ENCODE measurements at regions not wholly inside any gene's neighbourhood (a gene's known extent, or its start where the extent isn't known, plus 50 kb on each side); places are given as distances from the start of the nearest gene placed in this dataset.

DNA sequence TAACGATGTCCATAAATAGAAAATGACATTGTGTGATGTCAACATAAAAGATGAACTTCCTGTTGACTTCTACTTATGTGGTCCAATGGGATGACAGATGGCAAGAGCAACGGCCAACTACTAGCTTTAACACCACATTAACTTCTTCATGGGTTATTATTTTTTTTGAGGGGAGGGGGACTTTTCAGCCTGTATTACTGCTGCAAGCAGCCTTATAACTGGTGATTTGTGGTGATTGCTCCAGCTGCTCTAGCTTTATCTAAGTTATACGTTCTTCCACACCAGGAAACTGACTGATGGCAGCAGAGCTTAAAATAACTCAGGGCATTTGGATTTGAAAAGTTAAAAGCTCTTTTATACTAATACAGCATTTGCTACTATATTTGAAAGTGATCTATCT is 228.8 kb upstream of the B3GALT2 start:
- Histone ChIP-seq H3K27me3 (ENCODE audit: control insufficient read depth, low read length) (no peaks in the 10 kb centered on the region), H3K27ac (ENCODE audit: low read depth, low read length) (no peak overlapping the region), H3K79me2 (ENCODE audit: control insufficient read depth, low read length) (no peaks in the 10 kb centered on the region), H3F3A (ENCODE audit: control insufficient read depth, insufficient read depth) (no peaks in the 10 kb centered on the region), H3K9me2 (replicated peaks; ENCODE audit: control insufficient read depth, low read length) (no peaks in the 10 kb centered on the region), H4K20me1 (ENCODE audit: control insufficient read depth, insufficient read depth, low read depth, low read length) (no peaks in the 10 kb centered on the region), H3K4me1 (ENCODE audit: control insufficient read depth, low read length) (no peaks in the 10 kb centered on the region), H3K4me3 (ENCODE audit: low read length) (no peak overlapping the region), H3K9me3 (ENCODE audit: control insufficient read depth, insufficient read depth, low read length) (no peaks in the 10 kb centered on the region), H3K36me3 (ENCODE audit: control insufficient read depth, low read length) (no peaks in the 10 kb centered on the region), H3K4me2 (ENCODE audit: low read length) (no peak overlapping the region)
- TF ChIP-seq EZH2phosphoT487 (IDR thresholded peaks at IDR 0.05; ENCODE audit: borderline replicate concordance, low read length) = no peak
- TF ChIP-seq, protein P1, sequence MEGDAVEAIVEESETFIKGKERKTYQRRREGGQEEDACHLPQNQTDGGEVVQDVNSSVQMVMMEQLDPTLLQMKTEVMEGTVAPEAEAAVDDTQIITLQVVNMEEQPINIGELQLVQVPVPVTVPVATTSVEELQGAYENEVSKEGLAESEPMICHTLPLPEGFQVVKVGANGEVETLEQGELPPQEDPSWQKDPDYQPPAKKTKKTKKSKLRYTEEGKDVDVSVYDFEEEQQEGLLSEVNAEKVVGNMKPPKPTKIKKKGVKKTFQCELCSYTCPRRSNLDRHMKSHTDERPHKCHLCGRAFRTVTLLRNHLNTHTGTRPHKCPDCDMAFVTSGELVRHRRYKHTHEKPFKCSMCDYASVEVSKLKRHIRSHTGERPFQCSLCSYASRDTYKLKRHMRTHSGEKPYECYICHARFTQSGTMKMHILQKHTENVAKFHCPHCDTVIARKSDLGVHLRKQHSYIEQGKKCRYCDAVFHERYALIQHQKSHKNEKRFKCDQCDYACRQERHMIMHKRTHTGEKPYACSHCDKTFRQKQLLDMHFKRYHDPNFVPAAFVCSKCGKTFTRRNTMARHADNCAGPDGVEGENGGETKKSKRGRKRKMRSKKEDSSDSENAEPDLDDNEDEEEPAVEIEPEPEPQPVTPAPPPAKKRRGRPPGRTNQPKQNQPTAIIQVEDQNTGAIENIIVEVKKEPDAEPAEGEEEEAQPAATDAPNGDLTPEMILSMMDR (IDR thresholded peaks at IDR 0.05; ENCODE audit: low read depth, low read length, poor library complexity, severe bottlenecking) = no peak

DNA sequence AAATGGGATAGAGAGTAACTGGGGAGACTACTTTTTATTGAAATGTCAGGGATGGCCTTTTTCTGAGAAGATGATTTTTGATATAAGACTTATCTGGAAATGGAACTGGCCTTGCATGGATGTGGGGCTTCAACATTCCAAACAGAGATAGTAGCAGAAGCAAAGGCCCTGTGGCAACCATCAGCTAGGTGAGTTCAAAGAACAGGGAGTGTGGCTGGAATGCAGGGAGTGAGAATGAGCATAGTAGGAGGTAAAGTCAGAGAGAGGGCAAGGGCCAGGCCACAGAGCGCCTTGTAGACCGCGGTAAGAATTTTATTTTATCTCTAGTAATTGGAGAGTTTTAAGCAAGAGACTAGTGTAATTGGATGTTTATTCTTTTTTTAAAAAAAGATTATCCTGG is 227.0 kb upstream of the B3GALT2 start:
- no peaks in the 10 kb centered on the region for H3K79me2 ChIP-seq (ENCODE audit: control insufficient read depth, low read length)
- H3K27ac ChIP-seq (ENCODE audit: low read depth, low read length) = no peak overlapping the region
- H3K27me3 ChIP-seq (ENCODE audit: control insufficient read depth, low read length) = no peaks in the 10 kb centered on the region
- no peaks in the 10 kb centered on the region for H4K20me1 ChIP-seq (ENCODE audit: control insufficient read depth, insufficient read depth, low read depth, low read length)
- H3K9me3 ChIP-seq (ENCODE audit: control insufficient read depth, insufficient read depth, low read length) = no peaks in the 10 kb centered on the region
- no peaks in the 10 kb centered on the region for H3K36me3 ChIP-seq (ENCODE audit: control insufficient read depth, low read length)
- H3K9me2 ChIP-seq (replicated peaks; ENCODE audit: control insufficient read depth, low read length) = no peaks in the 10 kb centered on the region
- no peak overlapping the region for H3K4me3 ChIP-seq (ENCODE audit: low read length)
- H3K4me2 ChIP-seq (ENCODE audit: low read length) = no peak overlapping the region
- H3K4me1 ChIP-seq (ENCODE audit: control insufficient read depth, low read length) = no peaks in the 10 kb centered on the region
- no peak for TF ChIP-seq EZH2phosphoT487 (IDR thresholded peaks at IDR 0.05; ENCODE audit: borderline replicate concordance, low read length)
- TF ChIP-seq, protein P1 (IDR thresholded peaks at IDR 0.05; ENCODE audit: low read depth, low read length, poor library complexity, severe bottlenecking) = no peak
- H3F3A ChIP-seq (ENCODE audit: control insufficient read depth, insufficient read depth) = no peaks in the 10 kb centered on the region

DNA sequence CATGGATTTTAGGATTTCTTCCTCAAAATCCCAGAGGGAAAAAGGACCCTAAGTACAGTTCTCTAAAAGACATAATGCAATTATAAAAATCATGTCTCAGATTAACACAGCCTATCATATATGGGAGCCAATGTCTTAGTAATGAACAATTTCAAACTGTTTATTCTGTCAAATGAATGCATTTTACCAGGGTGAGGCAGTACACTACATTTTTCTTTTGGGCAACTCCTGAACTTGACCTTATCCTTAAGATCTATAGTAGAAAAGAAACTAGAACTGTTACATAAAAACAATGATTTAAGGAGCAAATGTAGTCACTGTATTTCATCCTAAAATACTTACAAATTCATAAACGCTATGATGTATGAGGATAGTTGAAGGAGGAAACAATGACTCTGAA is 226.3 kb upstream of the B3GALT2 start:
- Histone ChIP-seq H3K9me2 (replicated peaks; ENCODE audit: control insufficient read depth, low read length) (no peaks in the 10 kb centered on the region), H3K79me2 (ENCODE audit: control insufficient read depth, low read length) (no peaks in the 10 kb centered on the region)
- TF ChIP-seq, protein P1 (IDR thresholded peaks at IDR 0.05; ENCODE audit: low read depth, low read length, poor library complexity, severe bottlenecking) = no peak
- no peak for TF ChIP-seq EZH2phosphoT487 (IDR thresholded peaks at IDR 0.05; ENCODE audit: borderline replicate concordance, low read length)

DNA sequence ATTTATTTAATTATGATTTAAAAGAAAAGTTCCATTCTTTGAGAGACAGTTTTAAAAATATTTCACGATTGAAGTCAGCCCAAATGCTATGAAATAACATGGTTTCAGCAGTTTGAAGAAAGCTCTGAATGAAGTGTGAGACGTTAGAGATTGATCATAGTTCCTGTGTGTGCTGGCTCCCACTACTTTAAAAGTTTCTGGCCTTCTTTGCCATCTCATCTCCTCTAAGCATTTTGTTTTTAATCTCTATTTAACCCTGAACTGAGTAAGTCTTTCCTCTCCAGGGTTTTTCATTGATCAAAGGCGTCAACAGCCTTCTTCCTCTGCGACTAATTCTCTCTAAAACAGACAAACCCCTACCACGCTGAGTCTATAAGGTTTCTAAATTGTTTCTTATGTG is 225.3 kb upstream of the B3GALT2 start:
- no peaks in the 10 kb centered on the region for H3F3A ChIP-seq (ENCODE audit: control insufficient read depth, insufficient read depth)
- no peak for TF ChIP-seq EZH2phosphoT487 (IDR thresholded peaks at IDR 0.05; ENCODE audit: borderline replicate concordance, low read length)
- TF ChIP-seq, protein P1 (IDR thresholded peaks at IDR 0.05; ENCODE audit: low read depth, low read length, poor library complexity, severe bottlenecking) = no peak
- no peak overlapping the region for H3K27ac ChIP-seq (ENCODE audit: low read depth, low read length)

More for the DNA sequence above, 226.3 kb upstream of the B3GALT2 start:
- Histone ChIP-seq H3K27ac (ENCODE audit: low read depth, low read length) (no peak overlapping the region), H3K4me2 (ENCODE audit: low read length) (no peak overlapping the region), H3K36me3 (ENCODE audit: control insufficient read depth, low read length) (no peaks in the 10 kb centered on the region), H3K4me1 (ENCODE audit: control insufficient read depth, low read length) (no peaks in the 10 kb centered on the region), H3K4me3 (ENCODE audit: low read length) (no peak overlapping the region), H4K20me1 (ENCODE audit: control insufficient read depth, insufficient read depth, low read depth, low read length) (no peaks in the 10 kb centered on the region), H3K9me3 (ENCODE audit: control insufficient read depth, insufficient read depth, low read length) (no peaks in the 10 kb centered on the region), H3K27me3 (ENCODE audit: control insufficient read depth, low read length) (no peaks in the 10 kb centered on the region), H3F3A (ENCODE audit: control insufficient read depth, insufficient read depth) (no peaks in the 10 kb centered on the region)

More for the DNA sequence above, 225.3 kb upstream of the B3GALT2 start:
- no peak overlapping the region for H3K4me3 ChIP-seq (ENCODE audit: low read length)
- no peaks in the 10 kb centered on the region for H4K20me1 ChIP-seq (ENCODE audit: control insufficient read depth, insufficient read depth, low read depth, low read length)
- no peaks in the 10 kb centered on the region for H3K9me3 ChIP-seq (ENCODE audit: control insufficient read depth, insufficient read depth, low read length)
- 0 out of 2 replicates have a peak, but pooled peaks cover under 1% of the 10 kb centered on the region for H3K4me1 ChIP-seq (ENCODE audit: control insufficient read depth, low read length)
- H3K4me2 ChIP-seq (ENCODE audit: low read length) = no peak overlapping the region
- H3K9me2 ChIP-seq (replicated peaks; ENCODE audit: control insufficient read depth, low read length) = no peaks in the 10 kb centered on the region
- no peaks in the 10 kb centered on the region for H3K27me3 ChIP-seq (ENCODE audit: control insufficient read depth, low read length)
- no peaks in the 10 kb centered on the region for H3K79me2 ChIP-seq (ENCODE audit: control insufficient read depth, low read length)
- no peaks in the 10 kb centered on the region for H3K36me3 ChIP-seq (ENCODE audit: control insufficient read depth, low read length)
